ENCODE measurements at regions not wholly inside any gene's neighbourhood (a gene's known extent, or its start where the extent isn't known, plus 50 kb on each side); places are given as distances from the start of the nearest gene placed in this dataset.

DNA sequence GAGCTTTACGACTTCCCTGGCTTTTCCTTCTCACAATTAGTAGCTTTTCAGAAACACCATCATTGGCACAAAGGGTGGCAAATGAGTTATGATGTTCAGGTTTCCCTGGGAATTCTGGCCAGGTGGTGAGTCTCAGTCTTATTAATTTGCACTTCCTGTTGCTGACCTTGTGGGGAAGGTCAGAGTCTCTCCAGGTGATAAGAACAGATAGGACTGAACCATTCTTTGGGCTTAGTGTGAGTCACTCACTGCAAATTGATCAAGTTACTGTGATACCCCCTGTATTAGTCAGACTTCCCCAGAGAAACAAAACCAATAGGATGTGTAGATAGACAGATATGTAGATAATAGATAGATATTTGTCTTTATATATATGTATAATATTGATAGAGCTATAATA is 53.8 kb upstream of the RANBP3L start:
- Histone ChIP-seq H3K36me3 (ENCODE audit: low read depth) (no peaks in the 10 kb centered on the region), H2AFZ (no peak overlapping the region), H3K9me2 (ENCODE audit: insufficient read depth) (no peaks in the 10 kb centered on the region), H3K4me1 (ENCODE audit: insufficient read depth) (peaks cover 21% of the 10 kb centered on the region), H3F3A (ENCODE audit: insufficient read depth) (peaks cover 18% of the 10 kb centered on the region; the same call in 1 of the 2 replicates), H3K27ac (no peak overlapping the region), H3K4me3 (no peak overlapping the region), H3K79me2 (ENCODE audit: insufficient read depth) (no peaks in the 10 kb centered on the region), H3K4me2 (ENCODE audit: unreplicated experiment) (no peak overlapping the region), H3K9me3 (ENCODE audit: low read depth) (no peaks in the 10 kb centered on the region), H4K20me1 (ENCODE audit: insufficient read depth) (no peaks in the 10 kb centered on the region), H3K27me3 (replicated peaks; ENCODE audit: insufficient read depth) (no peaks in the 10 kb centered on the region), H3K9ac (no peak overlapping the region)
- 94% methylated on average over 1 of the region's 1 CpG for WGBS, 2 experiments (ENCODE audit: low coverage in 1 of 2, low lambda C conversion rate in 2 of 2, missing lambda C conversion rate in 2 of 2)
- DNase-seq: no peak
- no peak for TF ChIP-seq EZH2phosphoT487 (IDR thresholded peaks at IDR 0.05; ENCODE audit: insufficient read depth, low read depth)
- TF ChIP-seq EZH2 (IDR thresholded peaks at IDR 0.05; ENCODE audit: insufficient read depth, poor library complexity, severe bottlenecking): no peak
- in situ Hi-C loops (cut with MboI): no loop called here

DNA sequence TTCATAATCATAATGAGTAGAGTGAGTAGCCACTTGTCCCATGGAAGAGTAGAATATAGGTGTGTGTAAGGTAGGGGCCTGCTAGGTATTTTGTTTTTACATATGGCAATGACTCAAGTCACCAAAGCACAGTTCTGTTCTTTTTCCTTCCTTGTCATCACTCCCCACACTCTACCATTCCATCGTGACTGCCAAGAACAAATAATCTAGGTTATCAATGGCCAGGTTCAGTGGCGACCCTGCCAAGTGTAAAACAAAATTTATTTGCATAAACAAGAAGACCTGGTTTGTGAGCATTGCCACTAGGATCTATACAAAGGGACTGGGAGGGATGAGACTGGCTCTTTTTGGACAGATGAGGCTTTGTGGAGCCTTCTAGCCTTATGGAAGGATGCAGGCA is 55.2 kb upstream of the RANBP3L start:
- Histone ChIP-seq H3K4me1 (ENCODE audit: insufficient read depth) (peaks cover 22% of the 10 kb centered on the region), H2AFZ (peak overlapping the region; percentile 45; the same call in 1 of the 2 replicates), H3K4me3 (no peak overlapping the region), H3K9me2 (ENCODE audit: insufficient read depth) (no peaks in the 10 kb centered on the region), H3F3A (ENCODE audit: insufficient read depth) (peaks cover 18% of the 10 kb centered on the region; the same call in 1 of the 2 replicates), H3K36me3 (ENCODE audit: low read depth) (no peaks in the 10 kb centered on the region), H4K20me1 (ENCODE audit: insufficient read depth) (no peaks in the 10 kb centered on the region), H3K9ac (no peak overlapping the region), H3K9me3 (ENCODE audit: low read depth) (no peaks in the 10 kb centered on the region), H3K27me3 (replicated peaks; ENCODE audit: insufficient read depth) (no peaks in the 10 kb centered on the region), H3K4me2 (ENCODE audit: unreplicated experiment) (no peak overlapping the region), H3K27ac (no peak overlapping the region), H3K79me2 (ENCODE audit: insufficient read depth) (no peaks in the 10 kb centered on the region)
- TF ChIP-seq EZH2 (IDR thresholded peaks at IDR 0.05; ENCODE audit: insufficient read depth, poor library complexity, severe bottlenecking) (no peak), EZH2phosphoT487 (IDR thresholded peaks at IDR 0.05; ENCODE audit: insufficient read depth, low read depth) (no peak)
- 86 to 97% methylated on average over 2 of the region's 2 CpGs for whole genome bisulfite sequencing, 2 experiments (ENCODE audit: low coverage in 1 of 2, low lambda C conversion rate in 2 of 2, missing lambda C conversion rate in 2 of 2)
- in situ Hi-C loops (cut with MboI): no loop called here
- no peak for DNase-seq

DNA sequence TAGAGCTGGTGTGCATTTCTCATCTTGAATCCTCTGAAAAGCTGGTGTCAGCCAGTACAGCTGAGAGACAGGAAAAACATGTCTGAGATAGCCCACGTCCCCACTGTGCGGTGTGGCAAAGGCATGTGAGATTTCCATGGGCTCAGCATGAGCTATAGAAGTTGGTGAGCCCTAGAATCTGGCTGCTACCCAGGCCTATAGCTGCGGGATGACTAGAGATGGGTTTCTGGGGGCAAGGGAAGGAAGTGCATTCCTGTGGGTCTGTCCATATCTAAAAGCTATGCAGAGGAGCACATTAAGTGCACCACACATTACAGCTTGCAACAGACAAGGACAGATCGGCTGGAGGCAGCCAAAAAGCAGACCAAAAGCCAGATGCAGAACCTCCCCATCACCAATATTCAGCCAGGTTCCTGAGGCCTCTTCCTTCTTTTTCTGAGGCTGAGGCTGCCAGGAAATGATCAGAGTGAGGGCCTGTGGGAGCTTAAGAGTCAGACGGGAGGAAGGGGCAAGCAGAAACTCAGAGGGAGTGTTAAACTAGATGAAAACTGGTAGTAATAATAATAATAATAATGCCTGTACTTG is 55.8 kb upstream of the RANBP3L start:
- Histone ChIP-seq H3K4me3 (no peak overlapping the region), H4K20me1 (ENCODE audit: insufficient read depth) (no peaks in the 10 kb centered on the region), H3F3A (ENCODE audit: insufficient read depth) (peaks cover 18% of the 10 kb centered on the region; the same call in 1 of the 2 replicates), H3K27me3 (replicated peaks; ENCODE audit: insufficient read depth) (no peaks in the 10 kb centered on the region), H2AFZ (peak overlapping the region; percentile 45), H3K27ac (no peak overlapping the region), H3K79me2 (ENCODE audit: insufficient read depth) (no peaks in the 10 kb centered on the region), H3K9ac (no peak overlapping the region), H3K4me2 (ENCODE audit: unreplicated experiment) (peak overlapping the region; percentile 47), H3K4me1 (ENCODE audit: insufficient read depth) (peaks cover 23% of the 10 kb centered on the region), H3K9me2 (ENCODE audit: insufficient read depth) (no peaks in the 10 kb centered on the region), H3K9me3 (ENCODE audit: low read depth) (no peaks in the 10 kb centered on the region), H3K36me3 (ENCODE audit: low read depth) (no peaks in the 10 kb centered on the region)
- DNase-seq: peak; percentile 78
- 33 to 37% methylated on average over 5 of the region's 5 CpGs for WGBS, 2 experiments (ENCODE audit: low coverage in 1 of 2, low lambda C conversion rate in 2 of 2, missing lambda C conversion rate in 2 of 2)
- in situ Hi-C loops (cut with MboI): no loop called here
- TF ChIP-seq EZH2phosphoT487 (IDR thresholded peaks at IDR 0.05; ENCODE audit: insufficient read depth, low read depth) (no peak), EZH2 (IDR thresholded peaks at IDR 0.05; ENCODE audit: insufficient read depth, poor library complexity, severe bottlenecking) (no peak)

DNA sequence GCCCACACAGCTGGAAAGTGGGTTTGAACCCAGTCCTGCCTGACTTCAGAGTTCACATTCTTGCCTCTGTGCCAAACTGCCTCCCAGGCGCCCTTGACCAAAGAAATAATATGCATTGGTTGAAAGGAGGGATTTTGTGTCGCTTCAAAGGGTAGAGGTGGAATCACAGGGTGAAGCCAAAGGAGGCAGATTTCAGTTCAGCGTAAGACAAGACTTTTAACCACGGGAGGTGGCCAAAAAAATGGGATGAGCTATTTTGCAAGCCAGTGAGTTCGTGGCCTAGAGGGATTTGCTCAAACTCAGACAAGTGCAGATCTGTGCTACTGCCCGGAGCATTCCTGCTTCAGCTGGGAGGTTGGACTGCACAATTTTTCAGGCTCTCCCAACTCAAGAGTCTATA is 57.6 kb upstream of the RANBP3L start:
- Histone ChIP-seq H3K36me3 (ENCODE audit: low read depth) (no peaks in the 10 kb centered on the region), H3K4me3 (no peak overlapping the region), H3K79me2 (ENCODE audit: insufficient read depth) (no peaks in the 10 kb centered on the region), H3K4me1 (ENCODE audit: insufficient read depth) (peaks cover 38% of the 10 kb centered on the region), H3K4me2 (ENCODE audit: unreplicated experiment) (no peak overlapping the region), H3K27ac (no peak overlapping the region), H3K27me3 (replicated peaks; ENCODE audit: insufficient read depth) (no peaks in the 10 kb centered on the region), H3K9ac (no peak overlapping the region), H4K20me1 (ENCODE audit: insufficient read depth) (no peaks in the 10 kb centered on the region), H2AFZ (no peak overlapping the region), H3F3A (ENCODE audit: insufficient read depth) (peaks cover 29% of the 10 kb centered on the region; the same call in 1 of the 2 replicates), H3K9me3 (ENCODE audit: low read depth) (no peaks in the 10 kb centered on the region), H3K9me2 (ENCODE audit: insufficient read depth) (no peaks in the 10 kb centered on the region)
- no peak for TF ChIP-seq EZH2phosphoT487 (IDR thresholded peaks at IDR 0.05; ENCODE audit: insufficient read depth, low read depth)
- no peak for TF ChIP-seq EZH2 (IDR thresholded peaks at IDR 0.05; ENCODE audit: insufficient read depth, poor library complexity, severe bottlenecking)
- in situ Hi-C loops (cut with MboI): no loop called here
- 94 to 97% methylated on average over 6 of the region's 6 CpGs for WGBS, 2 experiments (ENCODE audit: low coverage in 1 of 2, low lambda C conversion rate in 2 of 2, missing lambda C conversion rate in 2 of 2)
- no peak for DNase-seq
